ENCODE measurements at regions not wholly inside any gene's neighbourhood (a gene's known extent, or its start where the extent isn't known, plus 50 kb on each side); places are given as distances from the start of the nearest gene placed in this dataset.

DNA sequence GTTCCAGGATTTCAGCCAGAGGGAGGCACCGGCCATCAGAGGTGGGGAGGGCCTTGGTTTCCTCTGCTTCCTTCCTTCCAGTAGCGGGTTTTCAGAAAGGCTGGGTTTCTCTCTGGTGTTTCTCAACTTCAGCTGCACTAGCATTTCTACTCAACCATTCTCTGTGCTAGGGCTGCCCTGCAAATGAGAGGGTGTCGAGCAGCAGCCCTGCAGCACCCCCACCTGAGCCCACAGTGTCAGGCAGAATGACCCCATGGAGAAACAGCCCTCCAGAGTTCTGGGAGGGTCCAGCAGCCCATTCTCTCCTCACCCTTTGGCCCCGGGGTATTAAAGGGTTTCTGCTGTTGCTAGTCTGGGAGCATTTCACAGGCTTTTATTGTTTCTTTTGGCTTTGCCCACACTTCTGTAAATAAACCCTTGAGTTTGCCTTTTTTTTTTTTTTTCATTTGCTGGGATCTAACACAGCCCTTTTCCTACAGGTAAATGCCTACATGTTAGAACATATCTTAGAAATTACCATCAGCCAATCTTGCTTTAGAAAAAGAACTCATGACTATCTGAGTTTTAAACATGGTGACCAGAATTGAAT, 151.5 kb upstream of the VIPR2 start:
- H3K4me1 ChIP-seq (ENCODE audit: insufficient read depth, low read length), result no peaks in the 10 kb centered on the region
- 0 out of 5 replicates have a peak, but pooled peaks cover 0 to 3% of the 10 kb centered on the region in 2 experiments for H3K27me3 ChIP-seq (ENCODE audit: control insufficient read depth in 1 of 2, insufficient read depth in 2 of 2, low read length in 2 of 2)
- ATAC-seq (no peak), FAIRE-seq (no peak), DNase-seq (ENCODE audit: low spot score) (no peak)
- no peak overlapping the region for H3K27ac ChIP-seq (ENCODE audit: extremely low read length, insufficient read depth, low read length)
- no peaks in the 10 kb centered on the region for H4K20me1 ChIP-seq (ENCODE audit: insufficient read depth, low read length)
- no TSS peak for BruUV-seq (replicated peaks)
- intact Hi-C loops (cut with micrococcal nuclease; ENCODE audit: unreplicated experiment) (no loop called here), in situ Hi-C loops (cut with HindIII; ENCODE audit: extremely low pct_ligation_motif_present, low pct_unique_long_range_greater_than_20kb) (no loop called here)
- TF ChIP-seq ZHX2 (IDR thresholded peaks at IDR 0.05; ENCODE audit: low read depth) (no peak), ZHX2 (CRISPR knock-in tag; IDR thresholded peaks at IDR 0.05; ENCODE audit: borderline replicate concordance) (no peak), PITX1 (CRISPR knock-in tag; IDR thresholded peaks at IDR 0.05) (no peak), PRMT3 (CRISPR knock-in tag; IDR thresholded peaks at IDR 0.05; ENCODE audit: borderline replicate concordance, low read depth) (no peak), CHD4 (IDR thresholded peaks at IDR 0.05; ENCODE audit: borderline replicate concordance, low read length) (no peak), CHCHD3 (CRISPR knock-in tag; IDR thresholded peaks at IDR 0.05) (no peak), ATF5 (CRISPR knock-in tag; IDR thresholded peaks at IDR 0.05; ENCODE audit: low read depth) (no peak), SMARCC2 (IDR thresholded peaks at IDR 0.05) (no peak)
- TF ChIP-seq, protein P1, sequence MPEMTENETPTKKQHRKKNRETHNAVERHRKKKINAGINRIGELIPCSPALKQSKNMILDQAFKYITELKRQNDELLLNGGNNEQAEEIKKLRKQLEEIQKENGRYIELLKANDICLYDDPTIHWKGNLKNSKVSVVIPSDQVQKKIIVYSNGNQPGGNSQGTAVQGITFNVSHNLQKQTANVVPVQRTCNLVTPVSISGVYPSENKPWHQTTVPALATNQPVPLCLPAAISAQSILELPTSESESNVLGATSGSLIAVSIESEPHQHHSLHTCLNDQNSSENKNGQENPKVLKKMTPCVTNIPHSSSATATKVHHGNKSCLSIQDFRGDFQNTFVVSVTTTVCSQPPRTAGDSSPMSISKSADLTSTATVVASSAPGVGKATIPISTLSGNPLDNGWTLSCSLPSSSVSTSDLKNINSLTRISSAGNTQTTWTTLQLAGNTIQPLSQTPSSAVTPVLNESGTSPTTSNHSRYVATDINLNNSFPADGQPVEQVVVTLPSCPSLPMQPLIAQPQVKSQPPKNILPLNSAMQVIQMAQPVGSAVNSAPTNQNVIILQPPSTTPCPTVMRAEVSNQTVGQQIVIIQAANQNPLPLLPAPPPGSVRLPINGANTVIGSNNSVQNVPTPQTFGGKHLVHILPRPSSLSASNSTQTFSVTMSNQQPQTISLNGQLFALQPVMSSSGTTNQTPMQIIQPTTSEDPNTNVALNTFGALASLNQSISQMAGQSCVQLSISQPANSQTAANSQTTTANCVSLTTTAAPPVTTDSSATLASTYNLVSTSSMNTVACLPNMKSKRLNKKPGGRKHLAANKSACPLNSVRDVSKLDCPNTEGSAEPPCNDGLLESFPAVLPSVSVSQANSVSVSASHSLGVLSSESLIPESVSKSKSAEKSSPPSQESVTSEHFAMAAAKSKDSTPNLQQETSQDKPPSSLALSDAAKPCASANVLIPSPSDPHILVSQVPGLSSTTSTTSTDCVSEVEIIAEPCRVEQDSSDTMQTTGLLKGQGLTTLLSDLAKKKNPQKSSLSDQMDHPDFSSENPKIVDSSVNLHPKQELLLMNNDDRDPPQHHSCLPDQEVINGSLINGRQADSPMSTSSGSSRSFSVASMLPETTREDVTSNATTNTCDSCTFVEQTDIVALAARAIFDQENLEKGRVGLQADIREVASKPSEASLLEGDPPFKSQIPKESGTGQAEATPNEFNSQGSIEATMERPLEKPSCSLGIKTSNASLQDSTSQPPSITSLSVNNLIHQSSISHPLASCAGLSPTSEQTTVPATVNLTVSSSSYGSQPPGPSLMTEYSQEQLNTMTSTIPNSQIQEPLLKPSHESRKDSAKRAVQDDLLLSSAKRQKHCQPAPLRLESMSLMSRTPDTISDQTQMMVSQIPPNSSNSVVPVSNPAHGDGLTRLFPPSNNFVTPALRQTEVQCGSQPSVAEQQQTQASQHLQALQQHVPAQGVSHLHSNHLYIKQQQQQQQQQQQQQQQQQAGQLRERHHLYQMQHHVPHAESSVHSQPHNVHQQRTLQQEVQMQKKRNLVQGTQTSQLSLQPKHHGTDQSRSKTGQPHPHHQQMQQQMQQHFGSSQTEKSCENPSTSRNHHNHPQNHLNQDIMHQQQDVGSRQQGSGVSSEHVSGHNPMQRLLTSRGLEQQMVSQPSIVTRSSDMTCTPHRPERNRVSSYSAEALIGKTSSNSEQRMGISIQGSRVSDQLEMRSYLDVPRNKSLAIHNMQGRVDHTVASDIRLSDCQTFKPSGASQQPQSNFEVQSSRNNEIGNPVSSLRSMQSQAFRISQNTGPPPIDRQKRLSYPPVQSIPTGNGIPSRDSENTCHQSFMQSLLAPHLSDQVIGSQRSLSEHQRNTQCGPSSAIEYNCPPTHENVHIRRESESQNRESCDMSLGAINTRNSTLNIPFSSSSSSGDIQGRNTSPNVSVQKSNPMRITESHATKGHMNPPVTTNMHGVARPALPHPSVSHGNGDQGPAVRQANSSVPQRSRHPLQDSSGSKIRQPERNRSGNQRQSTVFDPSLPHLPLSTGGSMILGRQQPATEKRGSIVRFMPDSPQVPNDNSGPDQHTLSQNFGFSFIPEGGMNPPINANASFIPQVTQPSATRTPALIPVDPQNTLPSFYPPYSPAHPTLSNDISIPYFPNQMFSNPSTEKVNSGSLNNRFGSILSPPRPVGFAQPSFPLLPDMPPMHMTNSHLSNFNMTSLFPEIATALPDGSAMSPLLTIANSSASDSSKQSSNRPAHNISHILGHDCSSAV (CRISPR knock-in tag; IDR thresholded peaks at IDR 0.05; ENCODE audit: borderline replicate concordance), result no peak
- H3K4me3 ChIP-seq (replicated peaks in 1 of 3; ENCODE audit: insufficient read depth in 1 of 3, low read depth in 2 of 3, low read length in 3 of 3), result no peak overlapping the region
- no peaks in the 10 kb centered on the region; the same call in 1 of the 2 replicates for H3K9me3 ChIP-seq (ENCODE audit: low read length)
- ChIA-PET POLR2A (no interaction called here), CTCF (ENCODE audit: low intra/inter-chr PET ratio, low total read pairs) (no interaction called here)
- H3K9ac ChIP-seq (ENCODE audit: insufficient read depth, low read depth, low read length), result no peak overlapping the region
- 0% methylated on average over 4 of the region's 4 CpGs for WGBS (ENCODE audit: low lambda C conversion rate)
- H3K4me2 ChIP-seq (ENCODE audit: low read depth, low read length), result no peak overlapping the region
- no peaks in the 10 kb centered on the region for H3K36me3 ChIP-seq (replicated peaks in 1 of 2; ENCODE audit: control insufficient read depth in 1 of 2, insufficient read depth in 2 of 2, low read length in 2 of 2)
- H2AFZ ChIP-seq (ENCODE audit: low read length), result no peak overlapping the region
- no peaks in the 10 kb centered on the region for H3K79me2 ChIP-seq (ENCODE audit: insufficient read depth, low read length)
